ENCODE measurements at regions not wholly inside any gene's neighbourhood (a gene's known extent, or its start where the extent isn't known, plus 50 kb on each side); places are given as distances from the start of the nearest gene placed in this dataset.

GRCh38 chr1:185396126-185396525, 79.1 kb upstream of the IVNS1ABP start:
- Histone ChIP-seq H3K23ac (ENCODE audit: insufficient read length, low read depth, low read length) (no peak overlapping the region), H2BK12ac (ENCODE audit: insufficient read length, low read depth, low read length) (no peak overlapping the region), H3K18ac (ENCODE audit: insufficient read length, low read depth, low read length) (no peak overlapping the region), H4K91ac (ENCODE audit: insufficient read length, low read depth, low read length) (no peak overlapping the region), H3K23me2 (ENCODE audit: insufficient read length, low read depth, low read length, poor library complexity, severe bottlenecking) (no peaks in the 10 kb centered on the region), H2AK5ac (ENCODE audit: insufficient read length, low read length) (no peak overlapping the region), H3K27ac (ENCODE audit: insufficient read length, low read depth, low read length) (no peak overlapping the region), H3K79me1 (ENCODE audit: insufficient read depth, low read depth, low read length, poor library complexity, severe bottlenecking) (no peaks in the 10 kb centered on the region), H2BK5ac (ENCODE audit: insufficient read length, low read length) (no peak overlapping the region), H2AFZ (ENCODE audit: low read length) (no peak overlapping the region), H2BK120ac (ENCODE audit: low read depth, low read length, poor library complexity, severe bottlenecking) (no peak overlapping the region), H4K8ac (replicated peaks; ENCODE audit: insufficient read length, low read depth, low read length) (no peak overlapping the region), H3K4me2 (ENCODE audit: insufficient read depth, insufficient read length, low read length) (no peak overlapping the region), H3K27me3 (ENCODE audit: insufficient read depth, low read length) (no peaks in the 10 kb centered on the region), H3K4me1 (ENCODE audit: insufficient read depth, low read length) (peaks cover 2% of the 10 kb centered on the region; the same call in 1 of the 2 replicates), H4K20me1 (ENCODE audit: control insufficient read depth, insufficient read depth, insufficient read length) (no peaks in the 10 kb centered on the region), H3T11ph (ENCODE audit: low read length) (no peak overlapping the region), H3K79me2 (ENCODE audit: insufficient read depth, low read length) (no peaks in the 10 kb centered on the region), H3K14ac (ENCODE audit: insufficient read depth, low read length) (no peak overlapping the region), H2BK20ac (ENCODE audit: low read depth, low read length, poor library complexity, severe bottlenecking) (no peak overlapping the region), H4K5ac (ENCODE audit: insufficient read length, low read depth, low read length) (no peak overlapping the region), H3K4ac (ENCODE audit: low read depth, low read length) (no peak overlapping the region), H3K9me3 (ENCODE audit: control insufficient read depth, low read depth, low read length) (no peaks in the 10 kb centered on the region), H2BK15ac (ENCODE audit: low read depth, low read length) (no peak overlapping the region), H3K9ac (ENCODE audit: extremely low read depth, insufficient read length, low read length) (no peak overlapping the region), H3K56ac (ENCODE audit: insufficient read length, low read depth, low read length) (no peak overlapping the region)
- Mint-ChIP-seq H3K4me1 (peaks cover 5 to 12% of the 10 kb centered on the region in 2 experiments), H3K27ac (no peak overlapping the region), H3K36me3 (ENCODE audit: insufficient read depth in 1 of 3, low read depth in 3 of 3) (no peaks in the 10 kb centered on the region), H3K9me3 (no peaks in the 10 kb centered on the region), H3K27me3 (ENCODE audit: low read depth) (no peaks in the 10 kb centered on the region), H3K4me3 (no peak overlapping the region)
- no peak for TF ChIP-seq CTCF (conservative IDR thresholded peaks at IDR 0.05)
- WGBS (ENCODE audit: extremely low coverage, insufficient read length, low lambda C conversion rate): no CpG with 5 or more reads among the region's 2 CpGs
- DNase-seq: no peak

All from H9 (cell line).